Dermis blood vessel endothelial cell (primary cell): ENCODE measurements at regions not wholly inside any gene's neighbourhood (a gene's known extent, or its start where the extent isn't known, plus 50 kb on each side); places are given as distances from the start of the nearest gene placed in this dataset.

Experiments
- DNase-seq: peaks from one replicate; pipeline ENCODE4 v3.0.0; 2010

DNA sequence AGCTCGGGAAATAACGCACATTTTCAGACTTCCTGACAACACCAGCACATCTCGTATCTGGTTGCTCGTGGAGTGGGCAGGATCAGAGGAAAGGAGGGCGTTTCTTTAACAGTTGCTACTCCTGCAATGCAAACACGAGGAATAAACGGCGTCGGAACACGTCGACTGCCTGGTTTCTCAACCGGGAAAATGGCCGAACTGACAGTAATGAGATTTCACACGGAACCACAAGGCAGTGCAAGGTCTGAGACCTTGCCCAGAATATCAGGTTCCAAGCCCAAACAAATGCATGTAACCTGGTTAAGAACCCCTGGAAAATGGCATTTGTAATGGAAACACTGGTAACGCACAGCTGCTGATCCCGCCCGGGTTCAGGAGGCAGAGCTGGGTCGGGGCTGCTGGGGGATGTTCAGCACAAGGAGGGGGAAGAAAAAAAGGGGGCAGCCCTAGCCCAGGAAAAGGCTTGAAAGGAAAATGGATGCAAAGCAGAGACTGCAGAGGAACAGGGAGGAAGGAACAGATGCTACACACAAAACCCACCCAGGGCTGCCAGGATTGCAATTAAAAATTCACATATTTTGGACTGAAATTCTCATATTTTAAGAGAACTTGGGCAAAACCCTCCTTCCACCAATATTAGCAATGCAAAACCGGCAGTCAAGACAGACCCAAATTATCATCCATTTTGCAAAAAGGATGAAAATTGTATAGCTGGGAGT, 61.6 kb upstream of the KLHL29 start:
- no peak for DNase-seq

DNA sequence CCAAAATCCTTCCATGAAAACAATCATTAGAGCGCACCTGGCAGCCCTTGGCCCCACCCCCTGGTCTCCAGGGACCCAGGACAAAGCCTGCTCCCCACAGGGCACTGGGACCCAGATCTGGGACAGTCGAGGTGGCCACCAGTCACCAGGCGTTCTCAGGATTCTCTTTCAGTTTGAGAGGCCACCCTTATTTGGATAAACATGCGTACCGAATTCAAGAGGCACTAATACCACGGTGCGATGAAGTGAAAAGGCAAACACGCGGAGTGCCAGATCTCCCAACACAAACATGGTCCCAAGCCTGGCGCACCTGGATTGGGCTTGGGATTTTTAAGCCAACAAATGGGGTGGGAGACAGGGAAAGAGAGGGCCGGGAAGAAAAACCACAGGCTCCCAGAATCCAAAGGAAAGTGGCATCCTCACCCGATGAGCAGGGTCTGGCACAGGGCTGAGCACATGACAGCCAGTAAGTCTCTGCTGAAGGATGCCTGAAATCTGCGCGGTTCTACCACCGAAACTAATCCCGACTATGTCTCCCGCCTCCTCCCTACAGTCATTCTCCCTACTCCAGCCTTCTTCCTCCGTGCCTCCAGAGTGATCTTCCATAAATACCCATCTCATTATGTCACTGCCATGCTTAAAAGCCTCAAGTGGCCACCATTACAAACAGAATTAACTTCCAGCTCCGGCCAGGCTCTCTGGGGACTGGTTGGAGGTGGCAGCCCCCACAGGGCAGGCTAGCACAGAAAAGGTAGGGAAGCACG, 60.9 kb upstream of the KLHL29 start:
- DNase-seq = no peak

DNA sequence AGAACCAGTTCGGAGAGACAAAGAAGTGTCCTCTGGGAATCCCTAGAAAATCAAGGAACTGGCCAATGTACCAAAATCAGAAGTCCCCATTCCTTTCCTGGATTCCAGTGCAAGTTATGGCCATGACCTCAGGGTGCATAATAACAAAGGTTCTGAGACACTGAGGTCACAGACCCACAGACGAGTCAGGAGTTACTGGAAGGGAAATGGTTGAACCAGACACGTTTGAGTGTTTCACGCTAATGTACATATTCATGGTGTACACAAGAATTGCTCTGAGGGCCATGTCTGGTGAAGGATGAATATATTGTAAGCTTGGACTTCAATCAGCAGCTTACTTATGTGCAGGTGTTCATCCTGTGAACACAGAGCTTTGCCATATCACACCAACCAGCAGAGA, 58.6 kb upstream of the KLHL29 start:
- no peak for DNase-seq

DNA sequence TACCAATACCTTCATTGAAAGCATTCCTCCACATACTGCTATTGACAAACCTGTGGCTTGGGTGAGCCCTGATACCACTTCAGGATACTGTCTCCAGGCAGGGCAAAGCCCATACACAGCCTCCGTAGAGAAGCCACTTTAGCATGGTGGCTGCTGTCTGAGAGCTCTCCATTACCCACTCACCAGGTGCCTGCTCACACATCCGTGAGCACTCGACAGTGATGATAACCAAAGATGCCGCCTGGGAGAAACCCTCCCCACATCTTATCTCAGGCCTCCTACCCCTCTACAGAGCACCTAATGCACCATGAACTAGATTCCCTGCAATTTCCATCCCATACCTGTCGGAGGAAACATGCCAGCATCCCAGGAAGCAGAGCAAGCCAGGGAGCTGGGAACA, 57.6 kb upstream of the KLHL29 start:
- no peak for DNase-seq

DNA sequence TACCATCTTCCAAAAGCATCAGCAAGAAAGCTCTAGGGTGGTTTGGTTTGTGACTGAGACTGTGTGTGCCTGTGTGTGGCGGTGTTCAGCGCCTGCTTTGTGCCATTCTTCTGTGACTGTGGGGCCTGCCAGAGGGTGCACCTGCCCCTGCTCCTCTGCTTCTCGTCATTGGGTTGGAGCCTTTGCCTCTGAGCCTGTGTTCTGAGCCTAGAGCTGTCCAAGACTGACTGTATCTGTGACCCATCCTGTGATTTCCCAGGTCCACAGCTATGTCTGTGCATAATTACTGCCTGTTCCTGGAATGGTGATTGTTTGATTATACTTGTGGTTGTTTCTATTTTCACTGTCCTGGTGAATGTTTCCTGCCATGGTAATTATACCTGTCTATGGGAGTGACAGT, 57.1 kb upstream of the KLHL29 start:
- no peak for DNase-seq

DNA sequence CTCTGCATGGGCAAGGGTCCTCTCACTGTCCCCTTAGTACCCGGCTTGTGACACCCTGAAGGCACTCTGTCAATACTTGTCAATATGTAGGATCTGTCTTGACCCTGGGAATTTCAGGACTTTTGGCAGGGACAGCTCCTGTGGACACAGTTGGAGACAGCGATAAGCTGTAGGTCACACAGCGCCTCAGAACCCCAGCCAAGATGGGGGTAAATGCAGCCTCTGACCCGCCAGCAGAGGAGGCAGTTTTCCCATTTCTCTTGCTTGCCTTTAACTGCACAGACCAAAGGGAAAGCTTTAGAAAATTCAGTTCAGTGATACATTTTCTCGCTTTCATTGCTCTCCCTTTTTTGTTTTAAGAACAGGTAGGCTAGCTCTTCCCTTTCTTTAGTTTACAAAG, 54.8 kb upstream of the KLHL29 start:
- DNase-seq = peak; percentile 48
